Colonic mucosa (tissue), 4 donors: ENCODE measurements at regions not wholly inside any gene's neighbourhood (a gene's known extent, or its start where the extent isn't known, plus 50 kb on each side); places are given as distances from the start of the nearest gene placed in this dataset.
"Not testable (repeated sequence)": the region's sequence is repeated elsewhere in the genome, so short reads cannot be mapped to it uniquely, and the experiment has no call there.

Experiments
- DNase-seq: peaks from one replicate; pipeline ENCODE4 v3.0.0-alpha.2; 2020
- H3K27ac ChIP-seq: fragments of 200-600 bp; one replicate; pipeline ENCODE4 v1.8.0; 2021
- H3K27me3 ChIP-seq: fragments of 200-600 bp; one replicate; pipeline ENCODE4 v1.8.0; 2021
- H3K36me3 ChIP-seq: fragments of 200-600 bp; one replicate; pipeline ENCODE4 v1.8.0; 2021
- H3K4me1 ChIP-seq: fragments of 200-600 bp; one replicate; pipeline ENCODE4 v1.8.0; 2021; ENCODE audit warnings: mild to moderate bottlenecking
- H3K4me3 ChIP-seq: fragments of 200-600 bp; one replicate; pipeline ENCODE4 v1.8.0; 2021
- H3K9ac ChIP-seq, 2 donors: one replicate each; pipeline ENCODE4 v1.7.0; 2013; ENCODE audit warnings: control low read depth in 2 of 2, low read depth in 2 of 2, low read length in 2 of 2
- H3K9me3 ChIP-seq: fragments of 200-600 bp; one replicate; pipeline ENCODE4 v1.8.0; 2021
- intact Hi-C: fragments of 100-400 bp; cut with DNase I; formaldehyde crosslinking; loops from one replicate; pipeline ENCODE4 v1.14.1; 2022
- TF ChIP-seq, protein P1 (sequence below): fragments of 200-600 bp; IDR thresholded peaks from one replicate; pipeline ENCODE4 v1.8.0; 2022; ENCODE audit warnings: antibody characterized with exemption, mild to moderate bottlenecking
- donor health status: healthy.
- donor health status: DM: no; HTN: no; CAD: no.
- donor health status: DM: no; HTN: no; CAD: no.

DNA sequence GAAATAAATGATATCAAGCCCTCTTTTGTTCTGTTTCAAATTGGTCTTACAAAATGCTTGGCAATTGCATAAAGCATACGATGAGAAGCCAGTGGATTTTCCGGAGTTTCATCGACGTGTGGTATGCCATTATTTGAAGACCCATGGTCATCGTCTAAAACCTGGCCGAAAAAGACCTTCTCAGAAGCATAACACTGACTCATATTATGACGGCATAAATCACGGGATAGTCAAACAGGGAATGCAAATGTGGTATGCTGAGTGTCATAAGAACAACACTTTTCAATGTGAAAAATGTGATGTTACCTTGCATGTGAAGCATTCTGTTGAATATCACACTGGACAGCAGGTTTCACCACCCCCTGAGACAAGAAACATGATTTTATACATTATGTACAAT lies 695.2 kb downstream of the GRXCR1 start:
- no peaks in the 10 kb centered on the region for H3K4me1 ChIP-seq
- intact Hi-C loops: no loop called here
- no peaks in the 10 kb centered on the region for H3K9me3 ChIP-seq
- no peak overlapping the region for H3K4me3 ChIP-seq
- H3K9ac ChIP-seq: no peak overlapping the region
- no peak overlapping the region for H3K27ac ChIP-seq
- TF ChIP-seq, protein P1, sequence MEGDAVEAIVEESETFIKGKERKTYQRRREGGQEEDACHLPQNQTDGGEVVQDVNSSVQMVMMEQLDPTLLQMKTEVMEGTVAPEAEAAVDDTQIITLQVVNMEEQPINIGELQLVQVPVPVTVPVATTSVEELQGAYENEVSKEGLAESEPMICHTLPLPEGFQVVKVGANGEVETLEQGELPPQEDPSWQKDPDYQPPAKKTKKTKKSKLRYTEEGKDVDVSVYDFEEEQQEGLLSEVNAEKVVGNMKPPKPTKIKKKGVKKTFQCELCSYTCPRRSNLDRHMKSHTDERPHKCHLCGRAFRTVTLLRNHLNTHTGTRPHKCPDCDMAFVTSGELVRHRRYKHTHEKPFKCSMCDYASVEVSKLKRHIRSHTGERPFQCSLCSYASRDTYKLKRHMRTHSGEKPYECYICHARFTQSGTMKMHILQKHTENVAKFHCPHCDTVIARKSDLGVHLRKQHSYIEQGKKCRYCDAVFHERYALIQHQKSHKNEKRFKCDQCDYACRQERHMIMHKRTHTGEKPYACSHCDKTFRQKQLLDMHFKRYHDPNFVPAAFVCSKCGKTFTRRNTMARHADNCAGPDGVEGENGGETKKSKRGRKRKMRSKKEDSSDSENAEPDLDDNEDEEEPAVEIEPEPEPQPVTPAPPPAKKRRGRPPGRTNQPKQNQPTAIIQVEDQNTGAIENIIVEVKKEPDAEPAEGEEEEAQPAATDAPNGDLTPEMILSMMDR: no peak
- no peaks in the 10 kb centered on the region for H3K36me3 ChIP-seq
- no peaks in the 10 kb centered on the region for H3K27me3 ChIP-seq
- DNase-seq: no peak

DNA sequence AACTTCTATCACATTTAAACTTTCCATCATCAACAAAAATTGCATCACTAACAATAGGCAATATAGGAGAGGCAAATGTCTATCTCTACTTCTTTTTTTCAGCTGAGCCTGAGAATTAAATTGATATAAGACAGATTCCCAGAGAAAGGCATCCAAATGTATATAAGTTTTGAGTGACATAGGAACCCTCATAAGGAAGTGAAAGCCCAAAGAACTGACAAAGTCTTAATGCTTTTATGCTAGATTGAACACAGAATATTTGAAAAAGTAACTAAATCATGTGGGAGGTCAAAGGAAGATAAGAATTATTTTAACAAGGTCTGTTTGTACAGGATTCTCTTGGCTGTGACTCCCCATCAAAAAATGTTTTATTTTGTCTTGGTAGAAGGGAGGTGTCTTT lies 714.9 kb downstream of the GRXCR1 start:
- H3K36me3 ChIP-seq: no peaks in the 10 kb centered on the region
- no peak for DNase-seq
- H3K4me3 ChIP-seq: no peak overlapping the region
- no peak overlapping the region for H3K9ac ChIP-seq
- no peaks in the 10 kb centered on the region for H3K27me3 ChIP-seq
- H3K9me3 ChIP-seq: no peaks in the 10 kb centered on the region
- H3K27ac ChIP-seq: no peak overlapping the region
- H3K4me1 ChIP-seq: no peaks in the 10 kb centered on the region
- intact Hi-C loops: no loop called here
- TF ChIP-seq, protein P1: no peak

DNA sequence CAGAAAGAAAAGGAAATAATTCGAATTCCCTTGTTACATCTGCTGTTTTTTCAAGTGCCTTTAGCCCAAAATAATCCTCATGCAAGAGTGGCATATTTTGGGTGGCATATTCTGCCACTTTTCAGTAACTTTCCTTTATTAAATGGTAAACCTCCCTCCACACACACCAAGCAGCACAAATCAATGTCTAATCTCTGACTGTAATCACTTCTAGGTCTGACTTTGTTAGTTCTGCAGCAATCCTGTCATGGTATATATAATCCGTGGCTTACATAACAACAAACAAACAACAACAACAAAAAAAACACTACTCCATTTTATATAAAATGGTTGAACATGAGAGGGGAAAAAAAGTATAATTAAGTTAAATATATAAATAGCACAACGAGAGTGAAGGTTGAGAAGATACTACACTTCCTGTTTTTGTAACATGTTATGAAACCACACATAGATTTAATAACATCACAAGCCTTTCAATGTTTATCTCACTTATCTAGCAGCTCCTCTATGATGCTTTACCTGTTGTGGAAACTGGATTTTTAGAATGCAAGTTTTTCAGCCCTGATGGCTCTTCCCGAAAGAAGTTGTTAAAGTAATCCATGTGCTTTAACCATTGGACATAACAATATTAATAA lies 715.4 kb downstream of the GRXCR1 start:
- TF ChIP-seq, protein P1: no peak
- H3K9ac ChIP-seq: no peak overlapping the region
- intact Hi-C loops: no loop called here

DNA sequence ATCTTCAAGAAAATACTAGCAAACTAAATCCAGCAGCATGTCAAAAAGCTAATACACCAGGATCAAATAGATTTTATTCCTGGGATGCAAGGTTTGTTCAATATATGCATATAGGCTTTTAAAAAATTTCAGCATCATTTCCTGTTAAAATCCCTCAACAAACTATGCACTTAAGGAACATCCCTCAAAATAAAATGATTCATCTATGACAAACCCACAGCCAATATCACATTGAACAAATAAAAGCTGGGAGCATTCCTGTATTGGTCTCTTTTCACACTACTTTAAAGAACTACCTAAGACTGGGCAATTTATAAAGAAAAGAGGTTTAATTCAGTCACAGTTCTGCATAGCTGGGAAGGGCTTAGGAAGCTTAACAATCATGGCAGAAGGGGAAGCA lies 726.7 kb downstream of the GRXCR1 start:
- Histone ChIP-seq H3K9ac (no peak overlapping the region), H3K27ac (no peak overlapping the region), H3K4me1 (no peaks in the 10 kb centered on the region), H3K9me3 (no peaks in the 10 kb centered on the region), H3K36me3 (no peaks in the 10 kb centered on the region), H3K27me3 (no peaks in the 10 kb centered on the region), H3K4me3 (no peak overlapping the region)
- no peak for DNase-seq
- TF ChIP-seq, protein P1: no peak
- intact Hi-C loops: no loop called here

More for the DNA sequence above, 715.4 kb downstream of the GRXCR1 start:
- Histone ChIP-seq H3K27ac (no peak overlapping the region), H3K4me1 (no peaks in the 10 kb centered on the region), H3K36me3 (no peaks in the 10 kb centered on the region), H3K27me3 (no peaks in the 10 kb centered on the region), H3K9me3 (no peaks in the 10 kb centered on the region), H3K4me3 (no peak overlapping the region)
- DNase-seq: no peak

DNA sequence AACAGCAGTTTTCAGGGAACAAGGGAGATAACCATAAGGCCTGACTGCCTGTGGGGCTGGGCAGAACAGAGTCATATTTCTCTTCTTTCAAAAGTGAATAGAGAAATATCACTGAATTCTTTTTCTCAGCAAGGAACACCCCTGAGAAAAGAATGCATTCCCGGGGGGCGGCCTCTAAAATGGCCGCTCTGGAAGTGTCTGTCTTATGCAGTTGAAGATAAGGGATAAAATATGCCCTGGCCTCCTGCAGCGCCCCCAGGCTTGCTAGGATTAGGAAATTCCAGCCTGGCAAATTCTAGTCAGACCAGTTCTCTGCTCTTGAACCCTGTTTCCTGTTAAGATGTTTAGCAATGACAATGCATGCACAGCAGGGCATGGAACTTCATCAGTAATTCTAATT lies 745.4 kb downstream of the GRXCR1 start:
- H3K27ac ChIP-seq, intact Hi-C loops, H3K4me1 ChIP-seq, H3K4me3 ChIP-seq, DNase-seq, H3K27me3 ChIP-seq, H3K9ac ChIP-seq, H3K9me3 ChIP-seq, H3K36me3 ChIP-seq: not testable (repeated sequence)

DNA sequence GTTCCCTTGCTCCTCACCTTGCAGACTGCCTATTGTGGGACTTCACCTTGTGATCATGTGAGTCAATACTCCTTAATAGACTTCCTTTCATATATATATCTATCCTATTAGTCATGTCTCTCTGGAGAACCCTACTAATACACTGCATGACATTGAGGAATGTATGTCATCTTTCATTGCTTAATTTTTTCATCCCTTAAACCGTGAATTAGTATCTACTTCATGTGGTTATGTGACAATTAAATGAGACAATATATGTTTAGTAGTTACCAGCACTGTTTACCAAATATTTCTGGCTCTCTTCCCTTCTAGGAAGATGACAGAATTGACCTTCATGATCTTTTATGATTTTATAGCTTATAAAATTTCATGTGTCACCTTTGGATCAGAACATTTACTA lies 759.5 kb downstream of the GRXCR1 start:
- Histone ChIP-seq H3K27me3 (no peaks in the 10 kb centered on the region), H3K27ac (no peak overlapping the region), H3K4me3 (no peak overlapping the region)

DNA sequence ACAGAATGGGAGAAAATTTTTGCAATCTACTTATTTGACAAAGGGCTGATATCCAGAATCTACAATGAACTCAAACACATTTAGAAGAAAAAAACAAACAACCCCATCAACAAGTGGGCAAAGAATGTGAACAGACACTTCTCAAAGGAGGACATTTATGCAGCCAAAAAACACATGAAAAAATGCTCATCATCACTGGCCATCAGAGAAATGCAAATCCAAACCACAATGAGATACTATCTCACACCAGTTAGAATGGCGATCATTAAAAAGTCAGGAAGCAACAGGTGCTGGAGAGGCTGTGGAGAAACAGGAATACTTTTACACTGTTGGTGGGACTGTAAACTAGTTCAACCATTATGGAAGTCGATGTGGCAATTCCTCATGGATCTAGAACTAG lies 767.0 kb downstream of the GRXCR1 start:
- H3K9me3 ChIP-seq, H3K27ac ChIP-seq, H3K9ac ChIP-seq, intact Hi-C loops, H3K27me3 ChIP-seq, H3K36me3 ChIP-seq, H3K4me1 ChIP-seq, DNase-seq, H3K4me3 ChIP-seq: not testable (repeated sequence)

More for the DNA sequence above, 759.5 kb downstream of the GRXCR1 start:
- TF ChIP-seq, protein P1: no peak
- DNase-seq: no peak
- H3K9ac ChIP-seq: no peak overlapping the region
- no peaks in the 10 kb centered on the region for H3K4me1 ChIP-seq
- H3K36me3 ChIP-seq: no peaks in the 10 kb centered on the region
- H3K9me3 ChIP-seq: no peaks in the 10 kb centered on the region
- intact Hi-C loops: no loop called here

DNA sequence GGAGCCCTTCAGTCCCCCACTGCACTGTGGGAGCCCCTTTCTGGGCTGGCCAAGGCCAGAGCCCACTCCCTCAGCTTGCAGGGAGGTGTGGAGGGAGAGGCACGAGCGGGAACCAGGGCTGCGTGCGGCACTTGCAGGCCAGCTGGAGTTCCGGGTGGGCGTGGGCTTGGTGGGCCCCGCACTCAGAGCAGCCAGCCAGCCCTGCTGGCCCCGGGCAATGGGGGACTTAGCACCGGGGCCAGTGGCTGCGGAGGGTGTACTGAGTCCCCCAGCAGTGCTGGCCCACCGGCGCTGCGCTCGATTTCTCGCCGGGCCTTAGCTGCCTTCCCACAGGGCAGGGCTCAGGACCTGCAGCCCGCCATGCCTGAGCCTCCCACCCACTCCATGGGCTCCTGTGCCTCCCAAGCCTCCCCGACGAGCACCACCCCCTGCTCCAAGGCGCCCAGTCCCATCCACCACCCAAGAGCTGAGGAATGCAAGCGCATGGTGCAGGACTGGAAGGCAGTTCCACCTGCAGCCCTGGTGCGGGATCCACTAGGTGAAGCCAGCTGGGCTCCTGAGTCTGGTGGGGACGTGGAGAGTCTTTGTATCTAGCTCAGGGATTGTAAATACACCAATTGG lies 776.2 kb downstream of the KCTD8 start:
- H3K4me1 ChIP-seq, H3K9ac ChIP-seq, H3K27ac ChIP-seq, DNase-seq, intact Hi-C loops, H3K36me3 ChIP-seq, H3K4me3 ChIP-seq, H3K27me3 ChIP-seq, H3K9me3 ChIP-seq: not testable (repeated sequence)
